Urinary bladder (tissue), 3 donors: ENCODE measurements at regions not wholly inside any gene's neighbourhood (a gene's known extent, or its start where the extent isn't known, plus 50 kb on each side); places are given as distances from the start of the nearest gene placed in this dataset.

Source experiments
- DNase-seq: peaks from one replicate; pipeline ENCODE4 v3.0.0-alpha.2; 2015; ENCODE audit errors: extremely low spot score
- H3K27ac ChIP-seq: one replicate; pipeline ENCODE4 v1.5.1; 2013; ENCODE audit warnings: low read depth, mild to moderate bottlenecking, moderate library complexity
- H3K36me3 ChIP-seq: one replicate; pipeline ENCODE4 v1.6.1; 2013; ENCODE audit warnings: mild to moderate bottlenecking, moderate library complexity; ENCODE audit not compliant: insufficient read depth
- H3K4me1 ChIP-seq: one replicate; pipeline ENCODE4 v1.6.1; 2013; ENCODE audit warnings: mild to moderate bottlenecking, moderate library complexity; ENCODE audit not compliant: insufficient read depth
- H3K4me3 ChIP-seq: one replicate; pipeline ENCODE4 v1.5.1; 2013; ENCODE audit warnings: low read depth, low read length
- WGBS: extraction: QIAGEN DNeasy Blood & Tissue Kit; methylation state at CpG from one replicate; pipeline ENCODE4 v1.1.7; 2013; 5-methylcytosine and 5-hydroxymethylcytosine counted together
- donor health status: healthy with polysubstance abuse.
- donor health status: healthy.

GRCh38 chr7:41005374-41005901 is 697.5 kb downstream of the INHBA start:
- no peak for DNase-seq
- no peaks in the 10 kb centered on the region for H3K4me1 ChIP-seq
- WGBS: 82% methylated on average over 2 of the region's 2 CpGs
- no peak overlapping the region for H3K4me3 ChIP-seq
- no peaks in the 10 kb centered on the region for H3K36me3 ChIP-seq
- no peak overlapping the region for H3K27ac ChIP-seq

DNA sequence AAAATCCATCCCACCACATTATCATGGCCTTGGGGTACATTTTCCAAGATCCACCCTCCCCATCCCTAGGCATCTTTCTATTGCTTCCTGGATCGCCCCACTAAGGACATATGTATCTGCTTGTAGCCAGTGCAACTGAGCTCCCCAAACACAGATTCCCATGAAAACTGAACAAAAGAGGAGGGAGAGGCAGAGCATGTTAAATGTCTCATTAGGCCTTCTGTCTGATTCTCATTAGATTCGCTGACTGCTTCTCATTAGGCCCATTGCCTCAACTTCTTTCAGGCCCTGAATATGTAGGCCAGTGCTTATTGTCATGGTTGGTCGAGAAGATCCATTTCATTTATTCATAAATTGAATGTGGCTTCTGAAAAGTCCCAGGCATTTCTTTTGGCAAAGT is 698.9 kb downstream of the INHBA start:
- no peaks in the 10 kb centered on the region for H3K4me1 ChIP-seq
- whole genome bisulfite sequencing: 98% methylated on average over 3 of the region's 3 CpGs
- DNase-seq: no peak
- H3K4me3 ChIP-seq: no peak overlapping the region
- H3K36me3 ChIP-seq: no peaks in the 10 kb centered on the region
- H3K27ac ChIP-seq: no peak overlapping the region

DNA sequence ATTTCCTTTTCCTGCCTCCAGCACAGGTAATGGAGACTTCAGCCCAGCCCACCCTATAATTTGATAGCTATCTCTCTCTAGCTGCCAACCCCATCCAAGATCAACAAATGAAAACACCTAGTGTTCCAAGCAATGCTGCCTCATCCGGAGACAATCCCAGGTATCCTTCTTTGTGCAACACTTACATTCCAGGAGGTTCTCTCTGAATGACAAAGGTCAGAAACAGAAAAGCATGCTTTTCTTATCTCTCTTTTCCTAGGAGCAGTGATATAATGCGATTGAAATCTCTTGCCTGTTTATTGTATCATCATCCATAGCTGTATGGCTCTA is 699.3 kb downstream of the INHBA start:
- no peaks in the 10 kb centered on the region for H3K4me1 ChIP-seq
- no peak for DNase-seq
- WGBS: 91% methylated on average over 2 of the region's 2 CpGs
- no peak overlapping the region for H3K27ac ChIP-seq
- H3K36me3 ChIP-seq: no peaks in the 10 kb centered on the region
- no peak overlapping the region for H3K4me3 ChIP-seq

GRCh38 chr7:41002741-41003610 is 699.9 kb downstream of the INHBA start:
- Histone ChIP-seq H3K4me1 (no peaks in the 10 kb centered on the region), H3K4me3 (no peak overlapping the region), H3K27ac (no peak overlapping the region), H3K36me3 (no peaks in the 10 kb centered on the region)
- no peak for DNase-seq
- WGBS: 85% methylated on average over 9 of the region's 9 CpGs

DNA sequence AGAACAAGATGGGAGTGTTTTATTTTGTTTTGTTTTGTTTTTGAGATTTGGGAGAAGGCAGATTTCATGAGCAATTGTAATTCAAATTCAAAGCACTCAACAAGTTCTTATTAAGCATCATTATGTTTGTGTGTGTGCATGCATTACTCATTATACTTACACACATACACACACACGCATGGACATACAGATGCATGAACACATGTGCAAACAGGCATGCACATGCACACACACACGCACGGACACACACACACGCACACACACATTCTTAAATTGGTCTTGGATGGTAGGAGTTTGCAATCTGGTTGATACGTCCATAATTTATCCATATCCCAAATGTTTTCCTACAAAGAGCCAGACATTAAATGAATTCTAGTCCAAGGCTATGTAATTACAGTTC is 702.8 kb downstream of the INHBA start:
- H3K36me3 ChIP-seq: no peaks in the 10 kb centered on the region
- no peak overlapping the region for H3K4me3 ChIP-seq
- H3K27ac ChIP-seq: no peak overlapping the region
- H3K4me1 ChIP-seq: no peaks in the 10 kb centered on the region
- DNase-seq: no peak
- 97% methylated on average over 5 of the region's 5 CpGs for WGBS

- no peak for DNase-seq
Measured at GRCh38 chr7:40996233-40996677, 706.6 kb downstream of the INHBA start.

DNA sequence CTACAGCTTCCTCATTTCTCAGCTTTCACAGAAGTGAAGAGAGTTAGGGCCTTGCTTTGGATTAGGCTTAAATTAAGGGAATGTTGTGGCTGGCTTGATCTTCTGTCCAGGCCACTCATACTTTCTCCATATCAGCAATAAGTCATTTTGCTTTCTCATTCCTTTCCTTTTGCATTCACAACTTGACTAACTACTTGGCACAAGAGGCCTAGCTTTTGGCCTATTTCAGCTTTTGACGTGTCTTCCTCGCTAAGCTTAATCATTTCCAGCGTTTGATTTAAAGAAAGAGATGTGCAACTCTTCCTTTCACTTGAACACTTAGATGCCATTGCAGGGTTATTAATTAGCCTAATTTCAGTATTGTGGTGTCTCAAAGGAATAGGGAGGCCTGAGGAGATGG is 712.0 kb downstream of the INHBA start:
- no peak for DNase-seq
- no peak overlapping the region for H3K4me3 ChIP-seq
- no peak overlapping the region for H3K27ac ChIP-seq

More at GRCh38 chr7:40996233-40996677, 706.6 kb downstream of the INHBA start:
- no peaks in the 10 kb centered on the region for H3K36me3 ChIP-seq
- WGBS: 61% methylated on average over 5 of the region's 5 CpGs
- H3K27ac ChIP-seq: no peak overlapping the region
- H3K4me3 ChIP-seq: no peak overlapping the region
- no peaks in the 10 kb centered on the region for H3K4me1 ChIP-seq

DNA sequence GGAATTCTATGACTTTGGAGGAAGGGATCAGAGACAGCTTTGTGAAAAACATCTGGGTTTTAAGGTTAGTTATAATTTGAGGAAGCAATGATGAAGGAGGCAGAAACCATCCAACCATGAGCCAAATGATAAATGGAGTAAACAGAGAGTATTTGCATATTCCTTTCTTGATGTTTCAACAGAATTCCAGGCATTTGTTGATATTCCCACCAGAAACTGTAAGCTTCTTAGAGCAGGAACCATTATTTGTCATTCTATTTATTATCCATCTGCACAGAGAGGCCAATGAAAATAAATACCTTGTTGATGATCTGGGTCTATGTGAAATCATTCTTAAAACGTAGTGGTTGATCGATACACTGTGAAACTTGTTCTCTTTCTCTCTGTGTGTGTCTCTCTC is 715.3 kb downstream of the INHBA start:
- Histone ChIP-seq H3K36me3 (no peaks in the 10 kb centered on the region), H3K4me3 (no peak overlapping the region), H3K27ac (no peak overlapping the region), H3K4me1 (no peaks in the 10 kb centered on the region)
- 93% methylated on average over 2 of the region's 2 CpGs for WGBS
- no peak for DNase-seq

More for the DNA sequence above, 712.0 kb downstream of the INHBA start:
- H3K36me3 ChIP-seq: no peaks in the 10 kb centered on the region
- H3K4me1 ChIP-seq: no peaks in the 10 kb centered on the region
- WGBS: 81% methylated on average over 3 of the region's 3 CpGs

- 54% methylated on average over 7 of the region's 7 CpGs for WGBS
- H3K27ac ChIP-seq: no peak overlapping the region
- no peak for DNase-seq
Measured at GRCh38 chr7:40986351-40986873, 716.5 kb downstream of the INHBA start.

GRCh38 chr7:40983111-40983510 is 719.8 kb downstream of the INHBA start:
- Histone ChIP-seq H3K36me3 (no peaks in the 10 kb centered on the region), H3K27ac (no peak overlapping the region), H3K4me3 (no peak overlapping the region), H3K4me1 (no peaks in the 10 kb centered on the region)
- 78% methylated on average over 5 of the region's 5 CpGs for WGBS
- no peak for DNase-seq

More at GRCh38 chr7:40986351-40986873, 716.5 kb downstream of the INHBA start:
- no peaks in the 10 kb centered on the region for H3K4me1 ChIP-seq
- no peaks in the 10 kb centered on the region for H3K36me3 ChIP-seq
- H3K4me3 ChIP-seq: no peak overlapping the region

DNA sequence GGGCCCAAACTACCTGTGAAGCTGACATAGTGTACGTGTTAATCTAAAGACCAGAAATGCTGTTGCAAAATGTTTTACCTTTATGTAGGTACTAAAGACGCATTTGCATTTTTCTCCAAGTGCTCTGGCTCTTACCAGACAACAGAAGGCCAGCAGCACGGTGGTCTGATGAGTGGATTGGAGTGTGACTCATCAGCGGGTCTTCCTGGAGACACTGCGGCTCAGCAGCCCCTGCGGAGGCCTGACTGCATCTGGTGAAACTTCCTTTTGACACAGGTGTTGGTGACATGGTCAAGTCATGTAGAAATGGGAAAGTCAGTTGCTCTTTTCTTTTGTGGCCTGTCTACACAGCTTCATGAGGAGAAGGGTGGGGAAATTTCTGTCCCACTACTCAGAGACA is 723.6 kb downstream of the INHBA start:
- Histone ChIP-seq H3K4me3 (no peak overlapping the region), H3K36me3 (no peaks in the 10 kb centered on the region), H3K27ac (no peak overlapping the region), H3K4me1 (no peaks in the 10 kb centered on the region)
- WGBS: 96% methylated on average over 6 of the region's 6 CpGs
- DNase-seq: no peak

GRCh38 chr7:40978047-40978446 is 724.8 kb downstream of the INHBA start:
- DNase-seq: no peak
- WGBS: 93% methylated on average over 1 of the region's 1 CpG
- no peak overlapping the region for H3K4me3 ChIP-seq

DNA sequence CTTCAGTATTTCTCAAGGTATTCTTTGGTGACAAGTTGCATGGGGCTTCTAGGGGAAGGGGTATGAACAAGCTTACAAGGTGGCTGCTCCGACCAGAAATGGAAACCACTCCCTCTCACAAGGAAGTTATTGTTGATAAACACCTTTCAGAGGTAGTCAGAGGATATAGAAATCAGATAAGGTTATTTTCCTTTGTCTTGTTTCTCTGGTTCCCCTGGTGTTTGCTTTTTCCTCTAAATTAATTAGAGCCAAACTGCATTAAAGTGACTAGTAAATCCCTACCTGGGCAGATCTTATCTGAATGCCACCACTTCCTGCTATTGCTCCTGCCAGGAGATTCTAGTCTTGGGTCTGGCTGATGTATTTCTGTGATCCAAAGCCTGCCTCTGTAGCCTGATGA is 725.4 kb downstream of the INHBA start:
- 83% methylated on average over 1 of the region's 1 CpG for WGBS
- DNase-seq: no peak
- no peaks in the 10 kb centered on the region for H3K4me1 ChIP-seq
- no peak overlapping the region for H3K4me3 ChIP-seq
- no peak overlapping the region for H3K27ac ChIP-seq
- no peaks in the 10 kb centered on the region for H3K36me3 ChIP-seq

More at GRCh38 chr7:40978047-40978446, 724.8 kb downstream of the INHBA start:
- no peaks in the 10 kb centered on the region for H3K4me1 ChIP-seq
- no peaks in the 10 kb centered on the region for H3K36me3 ChIP-seq
- H3K27ac ChIP-seq: no peak overlapping the region

- H3K27ac ChIP-seq: no peak overlapping the region
- no peak overlapping the region for H3K4me3 ChIP-seq
- WGBS: 93% methylated on average over 1 of the region's 1 CpG
- H3K36me3 ChIP-seq: no peaks in the 10 kb centered on the region
- no peaks in the 10 kb centered on the region for H3K4me1 ChIP-seq
- no peak for DNase-seq
Measured at GRCh38 chr7:40972426-40972825, 730.5 kb downstream of the INHBA start.
